Right hindlimb (tissue), 1 donor: ENCODE measurements at regions not wholly inside any gene's neighbourhood (a gene's known extent, or its start where the extent isn't known, plus 50 kb on each side); places are given as distances from the start of the nearest gene placed in this dataset.

Experiments
- DNase-seq: peaks from one replicate; pipeline ENCODE4 v3.0.0-alpha.2; 2018

DNA sequence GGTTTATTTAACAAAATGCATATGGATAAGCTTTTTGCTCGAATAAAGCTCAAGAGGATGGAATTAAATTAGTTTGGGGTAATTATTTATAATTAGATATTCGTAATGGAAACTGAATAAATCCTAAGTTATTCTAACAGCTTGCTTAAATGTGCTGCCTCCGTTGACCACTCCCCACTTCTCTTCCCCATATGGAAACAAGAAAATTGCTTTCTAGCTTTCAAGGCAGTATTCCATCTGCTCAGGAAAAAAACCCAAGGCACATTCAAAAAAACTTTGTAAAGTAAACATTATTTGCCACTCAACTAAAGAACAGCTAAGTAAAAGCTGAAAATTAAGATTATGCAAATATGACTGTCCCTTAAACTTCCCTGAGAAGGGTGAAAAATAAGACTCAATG is 369.2 kb downstream of the HAO1 start:
- no peak for DNase-seq

DNA sequence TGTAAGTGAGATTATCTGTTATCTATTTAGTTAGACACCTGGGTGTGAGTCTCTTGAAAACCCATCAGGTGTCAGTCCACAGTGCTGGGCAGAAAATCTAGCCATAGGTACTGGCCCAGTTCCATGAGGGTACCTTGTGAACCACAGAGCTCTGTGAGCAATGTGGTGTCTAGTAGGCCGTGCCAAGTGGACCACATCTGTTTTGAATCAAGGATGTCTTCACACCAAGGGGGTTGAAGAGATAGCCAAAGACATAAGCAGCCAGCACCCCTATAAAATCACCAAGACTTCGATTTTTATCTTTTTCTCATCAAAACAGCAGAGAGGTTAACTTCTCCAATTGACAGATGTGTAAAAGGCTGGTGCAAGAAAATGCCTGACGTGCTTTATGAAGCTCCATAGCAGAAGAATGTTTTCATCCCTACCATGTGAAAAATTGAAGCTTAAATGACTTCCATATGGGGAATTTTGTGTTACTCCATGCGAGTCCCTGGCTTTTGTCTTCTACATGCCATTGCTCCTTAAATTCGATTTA is 368.7 kb downstream of the HAO1 start:
- no peak for DNase-seq

DNA sequence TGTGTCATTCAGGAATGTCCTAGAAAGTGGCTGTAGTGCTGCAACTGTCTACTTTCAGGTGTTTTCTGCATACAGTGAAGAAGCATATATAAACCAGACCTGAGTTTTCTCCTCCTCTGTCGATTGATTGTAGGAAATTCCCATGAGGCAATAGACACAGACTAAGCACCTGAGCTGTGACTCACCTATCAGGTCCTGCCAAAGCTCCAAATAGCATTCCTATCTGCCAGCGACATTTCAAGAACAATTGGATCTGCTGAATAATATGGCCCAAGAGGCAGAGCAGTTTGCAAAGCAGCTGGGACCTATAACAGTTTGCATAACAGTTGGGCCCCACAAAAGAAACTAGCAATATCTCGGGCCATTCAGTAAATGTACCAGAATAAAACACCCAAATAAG is 360.4 kb downstream of the HAO1 start:
- no peak for DNase-seq

DNA sequence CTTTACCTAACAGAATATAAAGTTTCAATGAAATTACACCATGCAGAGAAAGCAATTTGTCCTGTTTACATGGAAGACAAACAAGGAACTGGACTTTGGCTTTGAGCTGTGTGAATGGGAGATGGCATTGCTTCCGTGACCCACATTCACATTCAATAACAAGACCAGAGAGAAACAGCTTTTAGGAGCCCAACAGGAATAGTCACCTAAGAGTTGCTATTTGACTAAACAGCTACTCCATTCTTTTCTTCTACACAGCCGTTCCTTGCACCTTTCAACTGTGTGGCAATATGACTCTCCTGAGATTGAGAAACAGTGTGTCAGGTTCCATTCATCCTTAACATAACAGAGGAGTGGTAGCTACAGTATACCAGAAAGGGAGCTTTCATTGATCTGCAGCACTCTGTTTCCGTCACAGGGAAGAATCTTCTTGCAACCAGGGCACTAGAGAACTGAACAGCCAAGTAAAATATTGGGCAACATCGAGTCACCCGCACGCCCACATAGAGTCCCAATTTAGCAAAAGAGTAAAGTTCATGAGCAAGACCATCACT is 355.1 kb downstream of the HAO1 start:
- no peak for DNase-seq

DNA sequence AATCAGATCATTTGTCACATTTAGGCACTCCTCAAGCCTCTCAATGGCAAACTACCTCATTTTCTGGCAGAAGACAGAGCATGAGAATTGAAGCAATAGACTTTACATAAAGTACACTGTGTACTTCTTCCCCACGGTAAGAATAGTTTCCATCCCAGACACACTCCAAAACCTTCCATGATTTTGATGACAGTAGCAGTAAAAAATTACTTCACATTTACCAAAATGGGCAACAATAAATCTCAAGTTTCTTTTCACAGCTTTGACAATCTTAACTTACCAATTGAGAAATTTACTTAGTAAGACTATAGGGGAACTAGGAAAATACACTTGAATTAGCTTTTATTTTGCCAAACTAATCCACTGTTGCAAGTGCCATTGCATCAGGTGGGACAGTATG is 353.8 kb downstream of the HAO1 start:
- DNase-seq: no peak

DNA sequence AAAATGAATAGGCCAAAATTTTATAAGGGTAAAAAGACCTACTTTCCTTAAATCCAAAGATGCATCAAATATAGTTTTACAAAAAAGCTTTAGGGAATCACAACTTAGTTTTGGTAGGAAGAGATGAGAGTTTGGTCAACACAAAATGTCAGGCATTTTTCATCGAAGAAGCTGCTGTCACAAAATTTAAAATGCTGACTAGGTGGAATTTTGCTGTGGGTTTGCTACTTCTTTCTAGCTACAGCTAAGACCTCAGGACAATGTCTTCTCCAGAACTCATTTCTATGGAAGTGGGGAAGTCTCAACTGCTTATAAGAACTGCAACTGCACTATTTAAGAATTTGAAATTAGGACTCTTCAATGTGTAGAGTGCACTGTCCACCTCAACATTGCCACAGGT is 351.1 kb downstream of the HAO1 start:
- DNase-seq: no peak

DNA sequence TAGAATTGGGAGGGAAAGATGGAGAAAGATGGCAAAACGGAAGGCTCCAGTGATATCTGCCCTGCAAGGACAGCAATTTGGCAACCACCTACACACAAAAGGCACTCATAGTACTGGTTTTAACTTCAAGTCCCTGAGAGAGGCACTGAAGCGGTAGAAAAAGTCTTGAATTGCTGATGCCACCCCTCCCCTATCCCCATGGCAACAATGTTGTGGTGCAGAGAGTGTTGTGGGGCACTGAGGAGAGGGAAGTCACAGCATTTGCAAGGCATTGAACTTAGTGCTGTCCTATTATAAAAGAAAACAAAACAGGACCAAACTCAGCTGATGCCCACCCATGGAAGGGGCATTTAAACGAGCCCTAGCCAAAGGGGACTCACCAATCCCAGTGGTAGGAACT is 343.7 kb downstream of the HAO1 start:
- DNase-seq: no peak

DNA sequence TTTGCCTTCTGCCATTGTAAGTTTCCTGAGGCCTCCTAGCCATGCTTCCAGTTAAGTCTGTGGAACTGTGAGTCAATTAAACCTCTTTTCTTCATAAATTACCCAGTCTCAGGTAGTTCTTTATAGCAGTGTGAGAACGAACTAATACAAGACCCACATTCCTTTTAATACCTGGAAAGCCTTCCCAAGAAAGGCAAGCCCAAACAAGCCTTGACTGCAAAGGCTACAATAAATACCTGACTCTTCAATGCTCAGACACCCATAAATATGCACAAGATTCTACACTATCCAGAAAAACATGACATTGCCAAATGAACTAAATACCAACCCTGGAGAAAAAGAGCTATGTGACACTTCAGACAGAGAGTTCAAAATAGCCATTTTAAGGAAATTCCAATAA is 338.8 kb downstream of the HAO1 start:
- DNase-seq: no peak

DNA sequence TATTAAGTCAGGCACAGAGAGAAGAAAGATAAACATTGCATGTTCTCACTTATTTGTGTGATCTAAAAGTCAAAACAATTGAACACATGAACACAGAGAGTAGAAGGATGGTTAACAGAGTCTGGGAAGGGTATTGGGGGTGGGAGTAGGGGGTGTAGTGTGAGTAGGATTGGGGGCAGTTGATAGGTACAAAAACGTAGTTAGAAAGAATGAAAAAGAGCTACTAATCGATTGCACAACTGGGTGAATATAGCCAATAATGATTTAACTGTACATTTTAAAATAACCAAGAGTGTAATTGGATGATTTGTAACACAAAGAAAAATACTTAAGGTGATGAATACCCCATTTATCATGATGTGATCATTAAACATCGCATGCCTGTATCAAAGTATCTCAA is 333.3 kb downstream of the HAO1 start:
- DNase-seq: no peak

DNA sequence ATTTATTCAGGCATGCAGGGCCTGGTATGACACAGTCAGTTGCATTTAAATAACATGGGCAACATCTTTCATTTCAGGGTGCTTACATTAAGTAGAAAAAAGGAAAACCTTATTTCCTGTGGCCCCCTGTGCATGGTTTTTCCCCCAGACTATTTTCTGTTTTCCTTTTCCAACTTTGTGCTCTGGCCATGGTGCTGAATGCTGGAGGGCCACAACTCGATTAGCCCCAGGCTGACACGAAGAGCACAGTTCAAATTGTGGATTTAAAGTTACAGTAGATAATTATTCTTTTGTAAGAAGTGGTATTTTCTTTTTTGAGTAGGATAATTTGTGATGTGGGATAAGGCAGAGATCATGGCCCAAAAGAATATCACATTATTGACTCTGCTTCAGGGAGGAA is 332.0 kb downstream of the HAO1 start:
- no peak for DNase-seq

DNA sequence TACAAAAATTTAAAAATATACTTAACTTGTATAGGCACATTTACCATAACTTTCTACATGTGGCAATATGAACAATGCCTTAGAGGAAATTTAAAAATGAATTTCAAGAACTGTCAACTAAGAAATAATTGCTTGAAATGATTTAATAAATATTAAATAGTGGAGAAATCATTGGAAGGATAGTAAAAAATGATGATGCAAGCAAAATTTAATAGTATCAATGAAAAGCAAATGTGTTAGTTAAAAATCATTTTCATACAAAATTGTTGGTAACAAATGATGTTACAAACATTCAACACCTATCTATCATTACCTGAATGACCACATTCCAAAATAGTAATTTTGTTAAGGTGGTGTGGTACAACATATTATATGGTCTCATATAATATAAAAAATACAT is 331.0 kb downstream of the HAO1 start:
- DNase-seq: no peak

DNA sequence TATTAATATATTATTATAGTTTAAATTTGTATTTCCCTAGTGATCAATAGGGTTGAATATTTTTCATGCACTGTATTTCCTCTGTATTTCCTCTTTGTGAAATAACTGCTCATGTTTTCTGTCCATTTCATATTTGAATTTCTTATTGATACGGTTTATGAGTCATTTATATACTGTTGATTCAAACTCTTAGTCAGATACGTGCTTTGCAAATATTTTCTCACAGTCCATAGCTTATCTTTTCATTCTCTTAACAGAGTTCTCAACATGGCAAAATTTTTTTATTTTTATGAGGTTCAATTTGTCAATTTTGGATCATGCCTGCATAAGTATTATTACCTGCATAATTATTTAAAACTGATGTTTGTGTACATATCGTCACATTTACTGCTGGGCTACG is 329.6 kb downstream of the HAO1 start:
- DNase-seq: no peak

DNA sequence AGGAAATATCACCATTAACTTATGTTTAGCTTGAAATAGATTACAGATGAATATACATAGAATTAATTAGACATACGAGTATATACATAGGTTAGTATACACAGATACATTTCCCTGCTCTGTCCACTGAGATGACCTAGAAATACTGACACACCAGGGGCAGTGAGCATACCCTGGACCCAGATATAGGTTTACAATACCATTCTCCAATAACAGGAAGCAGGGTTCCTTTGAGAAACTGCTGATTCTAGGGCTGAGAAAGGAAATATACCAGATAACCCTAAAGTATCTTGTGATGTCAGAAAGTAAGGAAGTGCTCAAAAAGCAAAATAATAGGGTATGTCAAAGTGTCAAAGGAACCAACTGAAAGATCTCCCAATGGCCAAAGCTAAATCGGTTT is 322.5 kb downstream of the HAO1 start:
- no peak for DNase-seq

DNA sequence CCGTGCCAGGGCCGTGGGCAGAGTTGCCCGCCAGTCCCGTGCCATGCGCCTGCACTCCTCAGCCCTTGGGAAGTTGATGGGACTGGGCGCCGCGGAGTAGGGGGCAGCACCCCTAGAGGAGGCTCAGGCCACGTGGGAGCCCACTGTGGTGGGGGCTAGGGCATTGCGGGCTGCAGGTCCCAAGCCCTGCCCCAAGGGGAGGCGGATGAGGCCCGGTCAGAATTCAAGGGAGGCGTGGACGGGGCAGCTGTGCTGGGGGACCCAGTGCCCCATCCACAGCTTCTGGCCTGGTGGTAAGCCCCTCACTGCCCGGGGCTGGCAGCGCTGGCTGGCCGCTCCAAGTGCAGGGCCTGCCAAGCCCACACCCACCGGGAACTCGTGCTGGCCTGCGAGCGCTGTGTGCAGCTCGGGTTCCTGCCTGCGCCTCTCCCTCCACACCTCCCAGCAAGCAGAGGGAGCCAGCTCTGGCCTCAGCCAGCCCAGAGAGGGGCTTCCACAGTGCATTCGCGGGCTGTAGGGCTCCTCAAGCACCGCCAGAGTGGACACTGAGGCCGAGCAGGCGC is 317.8 kb downstream of the HAO1 start:
- DNase-seq: no peak

DNA sequence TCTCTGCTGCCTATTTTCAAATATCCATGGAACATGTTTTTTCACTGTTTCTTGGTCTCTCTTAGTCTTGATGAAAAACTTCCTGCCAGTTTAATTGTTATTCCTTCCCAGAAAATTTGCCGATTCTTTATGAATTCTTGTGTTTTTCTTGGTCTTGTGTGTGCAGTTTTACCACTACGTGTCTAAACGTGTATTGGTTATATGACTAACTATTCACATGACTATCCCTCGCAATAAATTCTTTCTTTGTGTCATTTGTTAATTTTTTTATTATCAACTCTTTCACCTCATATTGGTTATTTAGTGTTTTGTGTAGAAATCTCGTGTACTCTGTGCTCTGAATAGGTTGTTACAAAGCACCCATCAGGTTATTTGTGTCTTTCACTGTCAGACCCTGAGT is 315.4 kb downstream of the HAO1 start:
- DNase-seq: no peak

DNA sequence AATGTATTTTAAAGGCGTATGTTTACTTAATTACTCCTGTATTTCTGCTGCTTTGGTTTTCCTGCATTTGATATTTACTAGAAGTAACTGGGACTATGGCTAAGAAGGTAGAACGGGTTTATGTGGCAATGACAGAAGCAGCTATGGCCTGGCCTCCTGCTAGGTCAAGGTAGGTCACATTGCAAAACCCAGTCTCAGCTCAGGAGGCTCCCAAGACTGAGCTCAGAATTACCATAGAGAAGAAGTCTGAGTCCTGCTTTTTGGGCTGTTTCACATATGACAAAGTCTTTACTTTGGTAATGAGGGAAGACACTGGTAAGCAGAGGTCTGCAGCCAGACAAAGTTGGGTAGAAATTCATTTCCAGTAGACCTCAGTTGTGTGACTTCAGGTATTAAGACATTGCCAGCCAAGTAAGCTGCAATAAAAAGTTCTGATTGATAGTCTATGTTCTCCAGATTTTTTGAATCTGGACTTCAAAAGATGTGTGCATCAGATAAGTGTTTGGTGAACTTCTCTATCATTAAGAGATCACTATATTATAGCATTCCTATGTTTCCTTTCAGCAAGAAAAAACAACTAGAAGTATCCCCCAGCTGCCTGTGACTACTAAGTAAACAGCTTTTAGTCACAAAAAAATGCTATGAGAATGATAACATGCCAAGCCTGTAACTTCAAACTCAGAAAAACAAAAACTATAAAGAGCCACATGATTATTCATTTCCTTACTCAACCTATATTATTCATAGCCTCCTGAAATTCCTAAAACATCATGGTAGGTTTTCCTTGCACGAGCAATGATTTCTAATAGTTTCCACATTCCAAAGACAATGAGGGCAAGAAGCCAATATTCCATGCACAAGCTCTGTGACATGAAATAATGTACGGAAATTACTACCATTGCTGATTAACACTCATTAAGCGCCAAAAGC is 312.3 kb downstream of the HAO1 start:
- DNase-seq: no peak

DNA sequence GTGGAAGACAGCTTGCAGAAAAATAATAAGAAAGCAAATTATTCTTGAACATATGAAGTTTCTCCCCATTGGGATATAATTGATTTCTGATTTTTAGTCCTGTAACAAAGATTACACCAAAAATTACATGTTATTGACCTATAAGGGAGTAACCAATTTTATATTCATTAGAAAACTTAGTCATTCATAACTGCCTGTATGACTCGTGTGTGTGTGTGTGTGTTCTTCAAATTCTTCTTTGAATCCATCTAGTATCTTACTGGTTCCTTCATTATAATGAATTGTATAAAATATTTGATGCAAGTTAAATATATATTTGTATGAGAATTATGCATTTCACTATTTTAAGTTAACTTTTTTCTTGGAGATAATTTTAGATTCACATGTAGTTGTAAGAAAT is 310.4 kb downstream of the HAO1 start:
- no peak for DNase-seq

DNA sequence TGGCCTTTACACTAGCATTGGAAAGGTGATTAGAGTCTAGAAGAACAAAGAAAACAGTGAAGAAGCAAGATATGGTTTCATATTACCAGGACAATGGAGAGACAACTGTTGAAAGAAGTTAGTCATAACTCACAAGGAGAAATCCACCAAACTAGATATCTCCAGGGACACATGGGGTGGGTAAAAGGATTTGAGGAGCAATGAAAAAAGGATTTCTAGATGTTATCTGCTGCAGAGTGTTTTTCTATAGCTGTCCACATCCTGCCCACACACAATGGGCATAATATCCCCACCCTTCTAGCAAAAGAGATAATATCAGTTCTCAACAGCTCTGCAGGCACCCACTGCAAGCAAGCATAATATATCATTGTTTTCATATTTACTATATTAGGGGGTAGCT is 303.1 kb downstream of the HAO1 start:
- no peak for DNase-seq

DNA sequence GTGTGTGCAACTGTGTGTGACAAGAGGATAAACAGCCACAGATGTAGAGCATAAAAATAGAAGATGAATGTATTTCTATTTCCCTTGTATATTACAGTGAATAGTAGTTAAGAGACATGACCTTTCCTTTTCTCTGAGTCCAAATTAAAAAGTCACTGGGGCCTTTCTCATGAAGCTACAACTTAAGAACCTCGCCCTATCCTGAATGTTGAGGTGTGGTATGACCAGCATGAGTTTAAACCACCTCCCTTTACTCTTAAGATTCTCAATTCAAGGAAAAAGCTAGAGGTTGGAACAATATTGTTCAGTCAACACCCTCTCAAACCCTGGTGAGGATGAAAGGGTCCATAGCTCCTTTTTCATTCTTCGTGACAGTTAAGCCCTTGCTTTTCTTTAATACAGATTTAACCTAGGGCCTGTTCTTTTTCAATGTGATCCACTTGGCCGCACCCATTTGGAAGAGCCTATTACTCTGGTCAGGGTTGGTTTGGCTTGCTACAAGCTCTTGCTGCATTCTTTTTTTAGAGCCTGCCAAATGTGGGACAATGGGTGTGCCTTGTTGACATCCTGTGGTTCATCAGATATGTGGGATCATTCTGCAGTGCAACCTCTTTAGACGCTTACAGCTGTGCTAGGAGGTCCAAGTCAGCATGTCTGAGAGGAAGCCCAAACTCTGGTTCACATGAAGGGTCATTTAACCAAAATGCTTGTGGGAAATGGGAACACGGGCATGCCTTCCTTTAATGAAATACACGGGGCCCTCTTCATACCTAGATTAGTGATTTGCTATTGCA is 290.0 kb downstream of the HAO1 start:
- DNase-seq: no peak

DNA sequence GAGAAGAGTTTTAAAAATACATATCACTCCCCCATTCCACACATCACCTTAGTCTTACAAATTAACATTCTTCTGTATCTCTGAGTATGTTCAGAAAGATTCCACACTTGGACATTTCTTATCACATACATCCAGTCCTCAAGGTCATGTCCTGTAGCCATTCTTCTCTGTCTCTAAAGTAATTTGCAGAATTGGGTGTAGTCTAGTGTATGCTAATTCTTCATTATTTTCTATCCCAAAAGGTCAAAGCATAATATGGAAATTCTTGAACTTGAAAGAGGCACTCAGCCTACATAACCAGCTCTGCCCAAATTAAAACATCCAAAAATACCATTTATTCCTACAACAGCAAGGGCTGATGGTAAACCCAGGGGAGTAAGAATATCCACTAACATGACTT is 286.0 kb downstream of the HAO1 start:
- no peak for DNase-seq

DNA sequence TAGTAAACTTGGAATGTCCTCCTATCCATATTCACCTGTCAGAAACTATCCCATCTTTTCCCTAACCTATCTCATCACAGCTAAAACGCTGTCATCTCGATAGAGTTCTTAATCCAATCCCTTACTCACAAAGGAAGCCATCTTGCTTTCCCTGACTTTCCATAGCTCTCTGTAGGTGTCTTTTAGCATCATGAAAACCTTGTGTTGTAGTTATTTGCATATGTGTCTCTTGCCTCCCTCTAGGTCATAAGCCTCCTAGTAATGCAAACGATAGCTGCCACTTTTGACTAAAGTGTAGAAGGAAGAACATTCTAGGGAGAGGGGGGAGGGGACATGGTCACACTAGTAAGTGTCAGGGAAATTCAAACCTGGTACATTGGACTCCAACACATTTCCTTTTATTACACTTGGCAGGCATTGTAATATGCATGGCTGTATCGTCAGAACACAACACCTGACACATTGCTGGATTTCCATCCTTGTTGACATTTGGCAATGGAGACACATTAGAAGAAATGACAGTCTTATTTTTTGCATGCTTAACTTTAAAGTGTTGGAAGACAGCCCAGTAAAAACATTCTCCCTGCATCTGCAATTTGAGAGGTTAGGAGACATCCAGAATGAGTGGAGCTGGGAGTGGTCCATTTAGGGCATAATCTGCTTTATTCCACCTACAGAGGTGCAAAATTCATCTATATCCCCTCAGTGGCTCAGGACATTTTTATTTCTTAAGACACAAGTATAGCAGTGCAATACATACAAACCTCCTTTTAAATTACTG is 283.4 kb downstream of the HAO1 start:
- no peak for DNase-seq

DNA sequence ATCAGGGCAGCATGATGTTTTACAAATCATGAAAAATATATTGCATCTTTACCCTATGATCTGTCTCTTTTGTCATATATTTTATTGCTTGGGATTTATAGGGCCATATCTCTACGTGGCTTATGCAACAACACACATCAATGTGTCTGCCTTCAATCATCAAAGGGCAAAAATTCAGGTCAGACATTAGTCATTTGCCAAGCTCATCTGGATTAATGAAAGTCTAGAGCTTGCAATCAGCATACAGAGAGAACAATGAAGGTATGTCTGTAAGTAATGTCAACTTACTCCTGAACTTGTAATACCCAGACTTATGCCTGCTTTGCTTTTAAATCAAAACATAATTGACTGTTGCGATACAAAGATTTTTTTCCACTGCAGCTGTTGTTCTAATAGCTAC is 282.7 kb downstream of the HAO1 start:
- DNase-seq: no peak

DNA sequence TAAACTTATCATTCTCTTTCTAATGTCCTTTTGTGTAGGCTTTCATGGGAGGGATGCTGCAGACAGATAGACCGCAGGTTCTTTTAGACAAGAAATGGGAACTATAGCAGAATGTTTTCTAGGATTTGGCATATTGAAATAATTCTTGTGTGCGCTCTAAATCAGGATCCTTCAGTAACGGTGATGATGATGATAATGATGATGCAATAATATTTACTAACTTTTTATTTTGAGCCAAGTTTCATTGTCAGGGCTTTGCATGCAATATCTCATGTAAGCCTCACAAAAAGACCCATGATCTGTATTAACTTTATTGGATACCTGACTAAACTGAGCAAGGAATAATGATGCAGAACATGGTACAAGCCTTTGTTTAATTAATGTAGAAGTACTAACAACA is 280.1 kb downstream of the HAO1 start:
- DNase-seq: no peak
